SH-SY5Y (cell line): ENCODE measurements at regions not wholly inside any gene's neighbourhood (a gene's known extent, or its start where the extent isn't known, plus 50 kb on each side); places are given as distances from the start of the nearest gene placed in this dataset.

Experiments
- GATA2 ChIP-seq: IDR thresholded peaks from 2 replicates; pipeline ENCODE4 v1.6.1; 2011; ENCODE audit warnings: mild to moderate bottlenecking, low read depth, low read length
- GATA3 ChIP-seq: IDR thresholded peaks from 2 replicates; pipeline ENCODE4 v1.6.1; 2011; ENCODE audit warnings: low read depth, mild to moderate bottlenecking, low read length, moderate library complexity

- TF ChIP-seq GATA2 (no peak), GATA3 (no peak)
Measured at GRCh38 chr2:102983786-102984185, 222.0 kb downstream of the TMEM182 start.

GRCh38 chr2:102986826-102987490 lies 225.1 kb downstream of the TMEM182 start:
- TF ChIP-seq GATA3 = no peak
- TF ChIP-seq GATA2 = no peak

DNA sequence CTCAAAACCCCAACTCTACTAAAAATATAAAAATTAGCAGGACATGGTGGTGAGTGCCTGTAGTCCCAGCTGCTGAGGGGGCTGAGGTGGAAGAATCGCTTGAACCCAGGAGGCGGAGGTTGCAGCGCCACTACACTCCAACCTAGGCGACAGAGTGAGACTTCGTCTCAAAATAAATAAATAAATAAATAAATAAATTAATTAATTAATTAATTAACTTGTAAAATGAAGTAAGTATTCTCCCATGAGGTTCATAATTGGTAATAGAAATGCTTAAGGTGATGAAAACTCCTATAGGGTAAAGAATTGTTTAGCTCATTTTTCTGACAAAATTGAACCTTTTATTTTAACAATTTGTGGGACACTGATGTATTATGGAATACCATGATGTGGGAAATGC lies 230.8 kb downstream of the TMEM182 start:
- TF ChIP-seq GATA2 (no peak), GATA3 (no peak)

DNA sequence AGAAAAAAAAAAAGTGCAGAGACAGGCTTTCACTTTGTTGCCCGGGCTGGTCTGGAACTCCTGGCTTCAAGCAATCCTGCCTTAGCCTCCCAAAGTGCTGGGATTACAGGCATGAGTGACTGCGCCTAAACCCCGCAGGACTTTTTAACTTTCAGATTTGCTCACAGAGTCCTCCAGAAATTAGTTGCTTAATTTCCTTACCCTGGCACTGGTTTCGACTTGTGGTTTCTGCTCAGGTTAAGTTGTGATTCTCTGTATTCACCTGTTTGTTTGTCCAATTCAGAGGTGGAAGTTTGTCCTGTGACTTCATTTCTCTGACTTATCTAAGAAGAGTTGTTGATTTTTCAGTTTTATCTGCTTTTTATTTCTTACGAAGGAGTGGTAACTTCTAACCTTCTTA lies 238.1 kb downstream of the TMEM182 start:
- no peak for TF ChIP-seq GATA3
- TF ChIP-seq GATA2 = no peak

DNA sequence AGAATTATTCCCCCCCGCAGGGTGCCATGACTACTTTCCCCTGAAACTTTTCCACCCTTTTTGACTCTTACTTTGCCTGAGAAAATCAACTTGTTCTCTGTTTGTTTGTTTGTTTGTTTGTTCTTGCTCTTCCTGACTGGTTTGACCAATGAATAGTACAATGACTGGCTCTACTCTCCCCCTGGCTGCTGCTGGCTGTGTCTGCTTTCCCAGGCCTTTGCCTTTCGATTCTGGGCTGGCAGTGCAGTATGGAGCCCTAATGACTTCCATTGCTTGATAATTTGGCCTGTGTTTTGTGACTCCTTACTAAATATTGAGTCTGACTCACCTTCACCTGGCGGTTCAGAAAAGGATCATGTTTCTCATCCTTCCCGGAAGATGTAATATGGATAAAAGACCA lies 241.1 kb downstream of the TMEM182 start:
- TF ChIP-seq GATA2 = no peak
- TF ChIP-seq GATA3 = no peak

- TF ChIP-seq GATA2 (no peak), GATA3 (no peak)
Measured at GRCh38 chr2:103003750-103004260, 242.0 kb downstream of the TMEM182 start.

- TF ChIP-seq GATA3 = no peak
- TF ChIP-seq GATA2 = no peak
Measured at GRCh38 chr2:103004426-103004942, 242.7 kb downstream of the TMEM182 start.

DNA sequence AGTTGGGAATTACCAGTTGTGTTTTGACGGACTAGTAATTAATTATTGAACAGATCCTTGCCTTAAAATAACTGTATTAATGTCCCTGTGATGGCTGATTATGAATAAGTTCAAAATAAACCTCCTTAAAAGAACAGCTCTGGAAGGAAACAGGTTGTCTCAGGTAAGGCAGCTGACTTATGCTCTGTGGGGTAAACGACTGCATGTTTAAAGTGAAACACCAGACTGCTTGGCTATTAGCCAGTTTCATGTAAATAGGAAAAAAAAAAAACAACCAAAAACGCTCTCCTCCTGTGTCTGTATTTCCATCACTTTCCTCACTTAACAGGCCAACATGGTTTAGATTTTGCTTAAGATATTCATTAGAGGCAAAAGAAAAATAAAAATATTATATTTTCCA lies 243.6 kb downstream of the TMEM182 start:
- TF ChIP-seq GATA3 (no peak), GATA2 (no peak)

GRCh38 chr2:103007086-103007485 lies 245.3 kb downstream of the TMEM182 start:
- TF ChIP-seq GATA3 (no peak), GATA2 (no peak)

- TF ChIP-seq GATA3 (no peak), GATA2 (no peak)
Measured at GRCh38 chr2:103008586-103008985, 246.8 kb downstream of the TMEM182 start.

- TF ChIP-seq GATA2 (no peak), GATA3 (no peak)
Measured at GRCh38 chr2:103009871-103010270, 248.0 kb downstream of the TMEM182 start.

- TF ChIP-seq GATA2 (no peak), GATA3 (no peak)
Measured at GRCh38 chr2:103010306-103010705, 248.5 kb downstream of the TMEM182 start.

- no peak for TF ChIP-seq GATA3
- TF ChIP-seq GATA2 = no peak
Measured at GRCh38 chr2:103010751-103011150, 248.9 kb downstream of the TMEM182 start.

DNA sequence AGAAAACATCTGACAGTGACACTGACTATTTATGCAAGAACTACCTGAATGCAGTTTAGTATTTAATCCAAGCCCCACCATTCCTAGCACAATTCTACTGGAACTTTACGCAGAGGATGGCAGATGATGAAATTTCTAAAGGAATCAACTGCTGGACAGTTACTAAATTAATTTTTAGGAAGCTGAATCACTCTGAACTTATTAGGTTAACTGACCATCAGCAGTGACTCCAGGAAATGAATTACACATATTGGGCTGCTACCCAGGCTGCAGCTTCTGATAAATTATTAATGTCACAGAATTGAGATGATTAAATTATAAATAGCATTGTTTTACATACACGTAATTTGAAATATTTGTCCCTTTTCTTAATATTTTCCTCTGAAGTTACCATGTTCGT lies 250.8 kb downstream of the TMEM182 start:
- TF ChIP-seq GATA2 (no peak), GATA3 (no peak)

DNA sequence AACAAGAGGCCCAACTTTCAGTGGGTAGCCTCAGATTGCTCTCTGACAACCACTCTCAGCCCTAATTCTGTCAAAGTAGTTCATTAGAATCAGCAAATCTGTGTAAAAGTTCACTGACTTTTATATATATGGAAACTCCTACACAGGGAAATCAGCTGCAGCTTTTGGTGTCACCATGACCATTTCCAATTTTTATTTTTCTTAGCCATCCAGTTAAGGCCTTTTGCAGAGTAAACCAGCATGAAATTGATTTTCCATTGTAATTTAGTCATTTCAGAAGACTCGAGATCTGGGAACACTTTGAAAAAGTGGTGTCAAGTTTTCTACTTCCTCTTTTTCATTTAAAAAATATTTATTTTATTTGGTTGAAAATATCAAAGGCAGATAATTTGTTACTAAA lies 263.2 kb downstream of the TMEM182 start:
- no peak for TF ChIP-seq GATA3
